HG02981 (cell line): ENCODE measurements at regions not wholly inside any gene's neighbourhood (a gene's known extent, or its start where the extent isn't known, plus 50 kb on each side); places are given as distances from the start of the nearest gene placed in this dataset.

Experiments used
- ATAC-seq: cut with Tn5 transposase; IDR thresholded peaks from one replicate; pipeline ENCODE4 v1.9.1; 2021; ENCODE audit warnings: mild to moderate bottlenecking, moderate library complexity; ENCODE audit not compliant: unreplicated experiment

- ATAC-seq = no peak
Observed at GRCh38 chr4:156710365-156711192, 261.0 kb downstream of the PDGFC start.

DNA sequence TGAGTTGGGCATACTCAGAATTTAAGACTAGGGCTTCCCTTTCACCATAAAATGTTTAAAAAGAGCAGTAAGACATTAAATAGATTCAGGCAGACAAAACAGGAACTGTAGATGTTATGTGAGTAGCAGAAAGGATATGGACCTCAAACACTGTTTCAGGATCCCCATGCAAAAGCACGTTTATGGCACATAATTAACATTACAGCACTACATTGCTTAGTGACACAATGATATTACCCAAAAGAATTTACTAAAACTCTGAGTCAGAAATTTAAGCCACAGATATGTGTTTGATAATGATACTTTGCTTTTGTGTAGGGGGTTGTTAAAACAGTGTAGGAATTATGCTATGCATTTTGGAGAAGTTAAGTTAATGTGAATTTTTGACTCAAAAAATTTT lies 266.3 kb downstream of the PDGFC start:
- ATAC-seq = no peak

DNA sequence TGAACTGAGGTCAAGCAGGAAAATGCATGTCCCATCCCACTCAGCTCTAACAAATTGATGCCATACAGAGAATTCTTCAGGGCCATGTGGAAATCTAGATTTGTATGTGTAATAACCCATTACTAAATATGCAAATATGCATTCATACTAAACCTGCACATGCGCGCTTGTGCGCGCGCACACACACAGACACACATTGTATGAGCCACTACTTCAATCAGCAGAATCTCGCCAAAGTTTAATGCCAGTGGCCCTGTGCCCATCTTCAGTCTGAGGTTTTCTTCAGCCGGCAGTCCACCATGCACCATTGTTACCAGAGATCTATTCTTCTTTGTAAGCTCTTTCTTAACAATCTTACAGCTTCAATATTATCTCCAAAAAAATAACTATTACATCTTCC lies 276.4 kb downstream of the PDGFC start:
- ATAC-seq = no peak

DNA sequence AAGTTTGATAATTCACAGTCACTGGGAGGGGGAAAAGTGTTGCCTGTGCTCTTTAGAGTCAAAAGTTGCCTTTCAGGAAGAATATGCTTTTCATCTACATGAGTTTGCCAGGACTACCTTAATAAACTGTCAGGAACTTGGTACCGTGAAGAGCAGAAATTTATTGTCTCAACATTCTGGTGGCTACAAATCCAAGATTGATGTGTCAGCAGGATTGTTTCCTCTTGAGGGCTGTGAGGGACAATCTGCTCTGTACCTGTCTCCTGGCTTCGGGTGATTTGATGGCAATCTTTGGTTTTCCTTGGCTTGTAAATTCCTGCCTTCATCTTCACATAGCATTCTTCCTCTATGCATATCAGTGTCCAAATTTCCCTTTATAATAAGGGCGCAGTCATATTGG lies 277.2 kb downstream of the PDGFC start:
- ATAC-seq = no peak

DNA sequence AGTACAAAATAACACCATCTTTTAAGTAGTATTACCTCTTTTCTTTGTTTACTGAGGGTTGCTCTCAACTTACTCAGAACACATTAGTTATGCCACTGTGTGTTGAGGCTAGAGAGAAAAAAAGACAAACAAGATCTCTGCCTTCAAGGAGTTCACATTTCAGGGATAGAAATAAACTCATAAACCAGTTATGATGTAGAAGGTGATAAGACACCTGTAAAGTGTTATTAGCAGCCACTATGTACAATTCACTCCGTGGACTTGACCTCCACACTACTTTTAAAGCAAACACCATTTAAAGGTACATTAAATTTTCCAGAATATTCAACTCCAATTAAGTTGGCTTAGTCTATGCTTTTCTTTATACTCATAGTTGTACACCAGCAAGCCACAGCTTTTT lies 278.0 kb downstream of the PDGFC start:
- ATAC-seq = no peak

DNA sequence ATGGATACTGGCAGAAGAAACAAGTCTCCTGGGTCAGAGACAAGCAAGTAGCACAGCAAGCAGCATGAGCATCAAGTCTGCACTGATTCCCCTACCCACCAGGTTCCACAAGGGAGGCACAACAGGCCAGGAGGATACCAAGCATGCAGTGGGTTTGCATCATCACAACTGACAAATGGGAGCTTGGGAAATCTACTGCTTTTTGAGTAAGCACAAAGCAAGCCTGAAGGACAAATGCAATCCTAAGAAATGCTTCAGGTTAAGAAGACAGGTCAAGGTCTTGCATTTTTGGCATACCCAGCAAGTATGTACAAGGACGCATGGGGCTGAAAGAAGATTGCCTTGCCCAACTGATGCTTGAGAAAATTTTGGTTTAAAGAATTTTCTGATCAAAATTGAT lies 279.6 kb downstream of the PDGFC start:
- no peak for ATAC-seq

- no peak for ATAC-seq
Observed at GRCh38 chr4:156690572-156690971, 281.0 kb downstream of the PDGFC start.

DNA sequence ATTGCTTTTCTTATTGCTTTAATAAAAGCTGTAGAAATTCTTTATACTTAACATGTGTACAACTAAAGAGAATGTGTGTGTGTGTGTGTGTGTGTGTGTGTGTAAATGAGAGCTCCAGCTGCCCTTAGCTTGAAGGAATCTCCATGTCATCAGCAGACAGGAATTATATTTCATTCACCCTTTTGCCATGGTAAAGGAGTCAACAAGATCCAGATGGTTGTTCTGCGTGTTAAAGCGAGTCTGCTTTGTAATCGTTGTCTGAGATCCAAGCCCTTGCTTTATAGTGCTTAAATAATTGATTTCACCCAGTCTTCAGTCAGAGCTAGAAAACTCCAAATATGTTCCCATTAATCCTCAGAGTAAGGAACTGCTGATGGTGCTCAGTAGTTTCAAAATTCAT lies 285.5 kb downstream of the PDGFC start:
- no peak for ATAC-seq

GRCh38 chr4:156685308-156685707 lies 286.3 kb downstream of the PDGFC start:
- ATAC-seq = no peak

GRCh38 chr4:156677656-156678055 lies 293.9 kb downstream of the PDGFC start:
- ATAC-seq = no peak

DNA sequence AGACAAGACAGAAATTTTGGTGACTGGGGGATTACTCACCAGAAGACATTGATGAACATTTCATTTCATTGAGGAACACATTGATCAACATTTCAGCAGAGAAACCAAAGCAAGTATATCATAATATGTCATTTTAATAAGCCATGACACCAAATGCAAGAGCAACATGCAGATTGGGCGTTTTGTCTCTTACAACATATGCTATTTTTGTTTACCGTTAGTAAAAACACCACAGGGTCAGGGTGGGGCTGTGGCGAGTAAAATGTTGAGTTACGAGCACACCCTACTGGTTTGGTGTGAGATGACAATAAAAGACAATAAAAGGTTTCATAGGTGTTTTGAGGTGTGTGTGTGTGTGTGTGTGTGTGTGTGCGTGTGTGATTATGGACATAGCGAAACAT lies 294.5 kb downstream of the PDGFC start:
- ATAC-seq = peak; percentile 59

DNA sequence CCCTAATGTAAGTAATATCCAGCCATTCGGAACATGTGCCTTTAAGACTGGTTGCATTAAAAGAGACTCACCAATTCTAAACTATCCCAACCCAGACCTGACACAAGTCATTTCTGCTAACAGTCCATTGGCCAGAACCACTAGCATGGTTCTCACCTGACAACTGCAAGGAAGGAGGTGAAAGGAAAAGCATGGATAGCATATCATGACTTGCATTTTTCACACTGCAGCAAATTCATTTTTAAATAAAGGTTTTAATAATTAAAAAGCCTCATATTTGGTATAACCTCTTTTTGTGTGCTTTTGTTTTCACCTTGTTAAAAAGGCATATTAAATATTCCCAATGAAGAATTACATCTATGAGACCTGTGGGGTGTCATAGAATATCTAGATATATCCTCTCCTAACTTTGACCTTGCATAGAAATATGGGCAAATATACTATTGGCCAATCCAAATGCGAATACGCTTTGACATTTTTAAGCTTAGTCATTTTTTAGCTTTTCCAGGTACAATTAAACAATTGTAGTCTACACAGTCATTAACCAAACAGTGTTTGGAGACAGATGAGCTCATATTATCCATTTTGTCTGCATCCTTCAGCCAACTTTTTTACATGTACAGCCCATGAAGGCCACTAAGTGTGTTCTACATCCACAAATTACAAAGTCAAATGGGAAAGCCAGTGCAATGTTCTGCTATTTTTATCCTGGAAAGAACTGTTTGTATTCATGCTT lies 295.3 kb downstream of the PDGFC start:
- ATAC-seq = no peak

- no peak for ATAC-seq
Observed at GRCh38 chr4:156673483-156673882, 298.1 kb downstream of the PDGFC start.

DNA sequence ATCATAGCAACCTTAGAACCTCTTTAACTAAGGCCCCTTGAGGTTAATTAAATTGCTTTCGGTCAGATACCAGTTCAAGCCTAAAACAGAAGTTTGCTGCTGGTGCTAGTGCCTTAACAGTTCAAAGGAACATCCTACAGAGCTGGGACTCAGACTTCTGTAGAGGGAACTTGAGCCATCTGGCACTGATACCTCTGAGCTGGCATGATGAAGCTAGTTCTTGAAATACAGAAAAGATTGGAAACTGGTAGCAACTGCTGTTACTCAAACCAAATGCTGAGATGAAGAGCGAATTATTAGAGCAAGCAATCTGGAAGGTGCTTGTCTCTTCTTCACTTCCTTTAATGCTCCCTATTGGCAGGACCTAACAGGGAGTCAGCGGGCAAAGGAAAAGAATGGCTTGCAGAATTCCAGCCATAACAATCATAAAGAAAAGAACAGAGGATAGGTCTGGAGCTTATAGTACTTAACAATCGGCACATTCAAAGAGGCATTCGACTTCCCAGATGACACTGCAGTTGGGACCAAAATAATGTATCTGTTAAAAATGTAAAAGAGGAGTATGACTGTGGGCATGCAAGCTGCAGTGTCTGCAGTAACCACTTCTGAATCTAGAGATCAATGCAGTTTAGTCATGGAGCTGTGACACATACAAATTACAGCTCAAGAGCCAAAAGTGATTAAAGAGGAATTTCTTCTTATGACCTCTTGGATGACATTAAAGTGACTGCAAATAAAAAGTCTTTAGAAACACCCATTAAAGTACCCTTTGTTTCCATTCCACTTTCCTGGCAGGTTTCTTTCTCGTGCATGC lies 298.9 kb downstream of the PDGFC start:
- no peak for ATAC-seq

DNA sequence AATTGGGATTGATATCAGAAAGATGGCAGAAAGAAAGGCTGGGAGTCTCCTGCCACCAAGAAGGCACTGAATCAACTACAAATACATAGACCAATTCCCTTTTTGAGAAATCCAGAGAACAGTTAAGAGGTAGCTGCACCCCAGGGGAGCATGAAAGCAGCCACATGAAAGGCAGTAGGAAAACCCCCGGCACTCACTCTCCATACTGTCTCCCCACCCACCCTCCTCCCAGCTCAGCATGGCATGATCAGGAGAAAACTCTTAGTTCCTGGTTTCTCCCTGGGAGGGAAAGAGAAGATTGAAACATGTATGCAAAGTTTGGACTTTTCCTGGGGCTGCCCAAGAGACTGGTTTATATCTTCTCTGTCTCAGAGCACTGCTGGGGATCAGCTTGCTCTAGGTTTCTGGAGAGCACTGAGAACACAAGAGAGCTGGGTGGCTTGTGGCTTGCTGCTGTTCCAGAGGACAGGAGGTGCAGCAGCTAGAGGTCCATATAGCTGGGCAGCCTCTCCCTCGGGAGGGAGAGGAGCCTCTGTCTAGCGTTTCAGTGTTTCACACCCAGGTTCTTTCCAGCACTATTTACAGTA lies 305.7 kb downstream of the PDGFC start:
- ATAC-seq = no peak

DNA sequence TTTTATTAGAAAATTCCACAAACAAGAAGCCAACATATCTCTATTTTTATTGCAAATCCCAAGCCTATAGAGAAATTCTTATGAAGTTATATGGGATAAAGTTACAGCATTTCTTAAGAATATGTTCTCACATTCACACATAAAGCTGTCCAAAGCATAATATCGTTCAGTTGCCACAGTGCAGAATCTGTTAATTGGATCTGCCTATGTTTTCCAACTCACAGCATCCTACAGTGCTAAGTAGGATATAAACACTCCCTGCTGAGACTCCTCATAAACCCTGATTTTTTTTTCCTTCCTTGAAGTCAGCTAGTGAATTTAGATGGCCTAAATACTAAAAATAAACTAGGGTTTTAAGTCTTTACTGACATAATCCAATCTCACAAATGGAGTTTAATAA lies 307.9 kb downstream of the PDGFC start:
- ATAC-seq = no peak

DNA sequence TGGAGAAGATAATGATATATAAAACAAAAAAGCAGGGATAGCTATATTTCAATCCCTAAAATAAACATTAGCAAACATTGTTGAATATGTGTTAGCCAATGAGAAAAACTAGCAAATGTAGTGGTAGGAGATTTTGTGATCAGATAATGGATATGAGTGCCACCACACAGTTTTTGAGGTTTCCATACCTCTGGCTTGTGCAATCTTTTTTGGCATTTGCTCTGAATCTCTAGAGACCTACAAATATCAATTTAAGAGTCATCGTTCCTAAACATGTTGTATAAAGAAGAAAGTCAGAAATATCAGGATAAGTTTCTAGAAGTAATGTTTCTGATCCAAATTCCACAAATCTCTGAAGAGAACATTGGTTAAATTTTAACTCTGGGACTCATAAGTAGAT lies 308.7 kb downstream of the PDGFC start:
- no peak for ATAC-seq

DNA sequence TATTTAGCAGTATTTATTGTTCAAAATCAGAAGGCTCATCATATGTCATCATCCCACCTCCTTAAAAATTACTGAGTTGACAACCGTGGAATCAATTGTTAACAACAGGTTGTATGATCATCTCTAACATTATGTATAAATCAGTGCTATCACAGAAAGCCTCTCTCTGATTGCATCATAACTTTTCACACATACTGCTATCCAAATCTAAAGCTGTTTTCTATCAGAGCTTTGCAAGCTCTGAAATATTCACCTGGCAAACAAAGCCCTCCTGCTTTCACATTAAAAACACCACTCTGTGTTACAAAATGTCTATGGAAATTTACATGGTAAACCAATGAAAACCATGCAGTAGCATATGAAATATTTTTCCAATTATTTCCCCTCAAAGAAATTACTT lies 310.0 kb downstream of the PDGFC start:
- ATAC-seq = no peak

DNA sequence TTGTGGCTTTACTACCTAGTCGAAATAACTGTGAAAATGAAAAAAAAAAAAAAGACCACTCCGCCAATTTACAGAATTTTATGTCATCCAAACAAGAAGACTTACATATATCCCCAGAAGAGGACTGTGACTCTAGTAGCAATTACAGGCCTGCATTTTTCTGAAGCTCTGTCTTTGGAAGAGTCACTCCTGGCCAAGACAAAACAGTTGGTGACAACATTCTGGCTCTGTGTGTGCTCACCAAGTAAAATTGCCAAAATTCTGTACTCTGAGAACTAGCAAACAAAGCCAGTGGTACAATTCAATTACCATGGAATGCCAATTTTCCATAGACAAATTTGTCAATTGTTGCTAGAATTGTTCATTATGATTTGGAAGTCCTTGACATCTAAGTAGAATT lies 311.1 kb downstream of the PDGFC start:
- ATAC-seq = no peak

DNA sequence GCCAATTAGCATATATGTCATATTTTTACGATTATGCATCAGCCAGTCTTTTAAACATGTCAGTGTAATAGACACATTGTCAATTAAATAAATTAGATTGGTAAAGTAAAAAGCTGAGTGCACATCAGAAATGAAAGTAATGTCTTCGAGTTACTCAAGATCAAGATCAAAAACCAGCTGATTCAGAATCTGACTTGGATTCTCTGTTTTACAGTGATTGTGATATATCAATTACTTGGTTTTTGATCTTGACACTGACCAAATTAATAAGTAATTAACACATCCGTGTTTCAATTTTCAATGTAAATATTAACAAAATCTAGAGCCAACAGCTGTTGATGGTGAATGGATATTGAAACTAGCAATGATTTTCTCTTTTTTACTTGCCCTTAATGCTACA lies 311.6 kb downstream of the PDGFC start:
- no peak for ATAC-seq

DNA sequence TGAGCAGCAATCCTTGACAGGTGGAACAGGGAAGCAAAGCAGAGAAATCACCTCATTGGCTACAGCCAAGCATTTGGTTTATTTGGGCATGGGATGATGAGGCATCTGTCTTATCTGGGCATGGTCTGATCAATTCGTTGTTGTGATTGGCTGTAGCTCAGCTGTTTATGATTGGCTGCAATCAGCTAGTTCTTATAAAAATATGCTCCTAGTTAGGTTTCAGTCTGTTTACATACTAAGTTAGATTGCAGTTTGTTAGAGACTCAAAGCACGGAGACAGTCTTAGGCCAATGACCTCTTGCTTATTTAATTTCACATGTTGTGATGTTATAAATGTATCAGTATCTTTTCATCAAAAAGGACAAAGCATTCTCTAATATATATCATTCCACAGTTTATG lies 312.0 kb downstream of the PDGFC start:
- no peak for ATAC-seq
